SK-N-SH (cell line): ENCODE measurements at regions not wholly inside any gene's neighbourhood (a gene's known extent, or its start where the extent isn't known, plus 50 kb on each side); places are given as distances from the start of the nearest gene placed in this dataset.

Experiments
- CTCF ChIA-PET: fragments of 300-600, 350-600 bp; formaldehyde crosslinking; extraction: SDS; loops from one replicate; lab custom pipeline; 2021; lab: Yijun Ruan, JAX
- POLR2A ChIA-PET: fragments of 350-600 bp; sonication (Branson Sonifier 250); formaldehyde crosslinking; extraction: SDS; loops from one replicate; lab custom pipeline; 2020; ENCODE audit warnings: antibody characterized with exemption, inconsistent platforms; lab: Yijun Ruan, JAX
- DNase-seq: peaks from one replicate; pipeline ENCODE4 v3.0.0; 2012
- H2AFZ ChIP-seq: fragments of 200-600 bp; sonication (generic); 2 replicates; pipeline ENCODE4 v1.8.1; 2016; ENCODE audit warnings: antibody characterized with exemption, mild to moderate bottlenecking, low read depth
- H3F3A ChIP-seq: fragments of 200-600 bp; sonication (generic); replicated peaks from 2 replicates; pipeline ENCODE3; 2016; ENCODE audit warnings: antibody characterized with exemption, mild to moderate bottlenecking; ENCODE audit not compliant: insufficient read depth
- H3K27ac ChIP-seq, 2 experiments: fragments of 200-500 bp in 1 of 2; fragments of 200-600 bp in 1 of 2; sonication (Bioruptor generic) in 1 of 2; sonication (generic), shearing (Covaris generic) in 1 of 2; 2 replicates each; pipeline versions ENCODE4 v1.5.1 to v1.6.1; 2014 to 2016; ENCODE audit warnings: low read depth in 2 of 2, inconsistent platforms in 1 of 2, low read length in 1 of 2, mild to moderate bottlenecking in 1 of 2, mixed read lengths in 1 of 2
- H3K27me3 ChIP-seq: fragments of 200-600 bp; sonication (generic), shearing (Covaris generic); 2 replicates; pipeline ENCODE4 v1.6.1; 2016; ENCODE audit warnings: mixed run types; ENCODE audit not compliant: insufficient read depth
- H3K36me3 ChIP-seq, 2 experiments: fragments of 200-500 bp in 1 of 2; fragments of 200-600 bp in 1 of 2; sonication (Bioruptor generic) in 1 of 2; sonication (generic) in 1 of 2; replicated peaks in 1 of 2; 2 replicates each; pipeline versions ENCODE3 to v1.5.1; 2014 to 2016; ENCODE audit warnings: low read length in 1 of 2, mild to moderate bottlenecking in 1 of 2; ENCODE audit not compliant: insufficient read depth in 2 of 2, control insufficient read depth in 1 of 2
- H3K4me1 ChIP-seq, 2 experiments: fragments of 200-500 bp in 1 of 2; fragments of 200-600 bp in 1 of 2; sonication (Bioruptor generic) in 1 of 2; sonication (generic), shearing (Covaris generic) in 1 of 2; 2 replicates each; pipeline versions ENCODE4 v1.5.1 to v1.6.1; 2014 to 2016; ENCODE audit warnings: low read depth in 1 of 2, low read length in 1 of 2, mixed run types in 1 of 2; ENCODE audit not compliant: insufficient read depth in 2 of 2, control insufficient read depth in 1 of 2
- H3K4me2 ChIP-seq: fragments of 200-600 bp; sonication (generic), shearing (Covaris generic); 2 replicates; pipeline ENCODE4 v1.6.1; 2017; ENCODE audit warnings: mixed run types
- H3K4me3 ChIP-seq, 2 experiments: fragments of 200-500 bp in 1 of 2; fragments of 200-600 bp in 1 of 2; sonication (Bioruptor generic) in 1 of 2; sonication (generic), shearing (Covaris generic) in 1 of 2; 2 replicates each; pipeline versions ENCODE4 v1.5.1 to v1.8.1; 2014 to 2016; ENCODE audit warnings: low read depth in 2 of 2, inconsistent platforms in 1 of 2, low read length in 1 of 2, mild to moderate bottlenecking in 1 of 2, mixed read lengths in 1 of 2, moderate library complexity in 1 of 2
- H3K79me2 ChIP-seq: fragments of 200-600 bp; sonication (generic); 2 replicates; pipeline ENCODE4 v1.8.1; 2017; ENCODE audit warnings: mild to moderate bottlenecking; ENCODE audit not compliant: insufficient read depth
- H3K9ac ChIP-seq: fragments of 200-600 bp; sonication (generic); 2 replicates; pipeline ENCODE4 v1.6.1; 2017; ENCODE audit warnings: mixed run types
- H3K9me2 ChIP-seq: fragments of 200-600 bp; sonication (generic); 2 replicates; pipeline ENCODE4 v1.6.1; 2017; ENCODE audit warnings: mixed run types
- H3K9me3 ChIP-seq: fragments of 200-600 bp; sonication (generic); 2 replicates; pipeline ENCODE4 v1.6.1; 2017; ENCODE audit warnings: mixed run types, mild to moderate bottlenecking, moderate library complexity
- H4K20me1 ChIP-seq: fragments of 200-600 bp; sonication (generic); 2 replicates; pipeline ENCODE4 v1.6.1; 2017; ENCODE audit warnings: mild to moderate bottlenecking, mixed run types; ENCODE audit not compliant: insufficient read depth
- CTCF ChIP-seq: fragments of 200-600 bp; sonication (generic); IDR thresholded peaks from 2 replicates; pipeline ENCODE4 v1.6.1; 2017; ENCODE audit warnings: antibody characterized with exemption, mild to moderate bottlenecking, moderate library complexity
- FOXJ3 ChIP-seq: sonication (generic); formaldehyde crosslinking; IDR thresholded peaks from 2 replicates; pipeline ENCODE4 v1.5.1; 2020; ENCODE audit warnings: mild to moderate bottlenecking, missing genetic modification reagents
- GATA2 ChIP-seq: sonication (generic); formaldehyde crosslinking; IDR thresholded peaks from 2 replicates; pipeline ENCODE4 v1.5.0; 2020; ENCODE audit warnings: mild to moderate bottlenecking, missing genetic modification reagents
- JUND ChIP-seq: IDR thresholded peaks from 2 replicates; pipeline ENCODE4 v1.4.0; 2012
- MEF2A ChIP-seq: IDR thresholded peaks from 2 replicates; pipeline ENCODE4 v1.4.0; 2012; ENCODE audit warnings: low read depth, borderline replicate concordance
- NFIC ChIP-seq: IDR thresholded peaks from 2 replicates; pipeline ENCODE4 v1.4.0; 2012; ENCODE audit warnings: borderline replicate concordance
- PBX3 ChIP-seq: IDR thresholded peaks from 2 replicates; pipeline ENCODE4; 2012
- RAD21 ChIP-seq: IDR thresholded peaks from 2 replicates; pipeline ENCODE4 v1.6.1; 2012; ENCODE audit warnings: mild to moderate bottlenecking, low read length
- RCOR1 ChIP-seq: fragments of 150-350 bp; IDR thresholded peaks from 2 replicates; pipeline ENCODE4 v1.6.1; 2017; ENCODE audit warnings: antibody characterized with exemption, low read length
- RXRA ChIP-seq: IDR thresholded peaks from 2 replicates; pipeline ENCODE4 v1.4.0; 2012; ENCODE audit warnings: low read depth, mild to moderate bottlenecking, borderline replicate concordance
- SMC3 ChIP-seq: IDR thresholded peaks from 2 replicates; pipeline ENCODE4 v1.6.1; 2012; ENCODE audit warnings: low read depth, low read length, improper control_type of control experiment
- WGBS: methylation state at CpG from one replicate; pipeline ENCODE4 v1.1.6; 2017; ENCODE audit warnings: low lambda C conversion rate; 5-methylcytosine and 5-hydroxymethylcytosine counted together

- Histone ChIP-seq H3K4me2 (no peak overlapping the region), H3K9ac (no peak overlapping the region), H4K20me1 (no peaks in the 10 kb centered on the region), H3K27me3 (no peaks in the 10 kb centered on the region), H3K4me3 (no peak overlapping the region), H3K27ac (no peak overlapping the region), H3K9me2 (no peaks in the 10 kb centered on the region; the same call in 1 of the 2 replicates), H3F3A (no peaks in the 10 kb centered on the region), H2AFZ (no peak overlapping the region), H3K79me2 (no peaks in the 10 kb centered on the region), H3K9me3 (peaks cover 4% of the 10 kb centered on the region; the same call in 1 of the 2 replicates), H3K4me1 (no peaks in the 10 kb centered on the region), H3K36me3 (no peaks in the 10 kb centered on the region)
- CTCF ChIA-PET, result interaction anchor here (0.8 to 1.7 kb wide), 7 partner anchors 8 to 693 kb away, joined by 3 to 6 read pairs (median 4); no protein-coding TSS in a partner anchor
- POLR2A ChIA-PET, result no interaction called here
- WGBS, result 73% methylated on average over 1 of the region's 1 CpG
- no peak for DNase-seq
- TF ChIP-seq RAD21 (peak; percentile 64), RXRA (no peak), NFIC (no peak), GATA2 (CRISPR knock-in tag) (no peak), JUND (no peak), CTCF (peak; percentile 64), MEF2A (no peak)
Observed at GRCh38 chr3:21290557-21290956, 460.5 kb downstream of the ZNF385D start.

- H3K79me2 ChIP-seq, result no peaks in the 10 kb centered on the region
- H3K4me2 ChIP-seq, result peak overlapping the region; percentile 21; the same call in 1 of the 2 replicates
- peaks cover 0 to 9% of the 10 kb centered on the region in 2 experiments; a peak in 2 of 4 replicates for H3K4me1 ChIP-seq
- peaks cover 9% of the 10 kb centered on the region for H3F3A ChIP-seq
- DNase-seq, result no peak
- H2AFZ ChIP-seq, result 0 out of 2 replicates have a peak overlapping the region, but pooled peaks have one; percentile 7
- H4K20me1 ChIP-seq, result no peaks in the 10 kb centered on the region
- POLR2A ChIA-PET, result no interaction called here
- H3K27ac ChIP-seq, result peak overlapping the region; percentile 79 to 91
- no peaks in the 10 kb centered on the region for H3K9me3 ChIP-seq
- H3K9ac ChIP-seq, result 0 out of 2 replicates have a peak overlapping the region, but pooled peaks have one; percentile 17
- 76% methylated on average over 2 of the region's 2 CpGs for WGBS
- TF ChIP-seq RCOR1 (no peak), SMC3 (no peak), MEF2A (no peak), PBX3 (no peak), GATA2 (CRISPR knock-in tag) (no peak), FOXJ3 (CRISPR knock-in tag) (no peak)
- CTCF ChIA-PET, result interaction anchor here (1.2 to 2.8 kb wide), 2 partner anchors 13 to 16 kb away, joined by 6 to 8 read pairs; no protein-coding TSS in a partner anchor
- no peaks in the 10 kb centered on the region for H3K36me3 ChIP-seq
- no peak overlapping the region for H3K4me3 ChIP-seq
- no peaks in the 10 kb centered on the region for H3K27me3 ChIP-seq
- no peaks in the 10 kb centered on the region for H3K9me2 ChIP-seq
Observed at GRCh38 chr3:21274079-21274571, 476.9 kb downstream of the ZNF385D start.
